Mucosa of descending colon (tissue), 3 donors: ENCODE measurements at regions not wholly inside any gene's neighbourhood (a gene's known extent, or its start where the extent isn't known, plus 50 kb on each side); places are given as distances from the start of the nearest gene placed in this dataset.

Source experiments
- ATAC-seq: fragments of 200-7000 bp; cut with Tn5 transposase; one replicate; pipeline ENCODE4 v1.9.1; 2020; ENCODE audit warnings: mild to moderate bottlenecking, moderate library complexity
- DNase-seq, 3 donors: peaks; one replicate each; pipeline ENCODE4 v3.0.0-alpha.2; 2020
- H3K36me3 ChIP-seq: fragments of 200-600 bp; one replicate; pipeline ENCODE4 v1.8.0; 2021; ENCODE audit warnings: low read depth, mild to moderate bottlenecking
- H3K4me1 ChIP-seq: fragments of 200-600 bp; one replicate; pipeline ENCODE4 v1.8.0; 2021; ENCODE audit warnings: low read depth, mild to moderate bottlenecking
- H3K4me3 ChIP-seq: fragments of 200-600 bp; one replicate; pipeline ENCODE4 v1.8.0; 2021; ENCODE audit warnings: mild to moderate bottlenecking
- H3K9me3 ChIP-seq: fragments of 200-600 bp; one replicate; pipeline ENCODE4 v1.8.0; 2021; ENCODE audit warnings: mild to moderate bottlenecking
- intact Hi-C, 2 donors: fragments of 100-400 bp; cut with DNase I in 1 of 2; cut with micrococcal nuclease in 1 of 2; formaldehyde crosslinking; loops; one replicate each; pipeline versions ENCODE4 v1.11.0 to v1.11.1; 2022; cut with DNase I, micrococcal nuclease
- TF ChIP-seq, protein P1 (sequence below): fragments of 200-600 bp; IDR thresholded peaks from one replicate; pipeline ENCODE4 v1.8.0; 2022; ENCODE audit warnings: antibody characterized with exemption, mild to moderate bottlenecking
- donor health status: DM: no; HTN: no; CAD: no; lungs with moderate emphysema.
- donor health status: DM: no; HTN: no; CAD: no.
- donor health status: DM: no; HTN: yes; CAD: no.

DNA sequence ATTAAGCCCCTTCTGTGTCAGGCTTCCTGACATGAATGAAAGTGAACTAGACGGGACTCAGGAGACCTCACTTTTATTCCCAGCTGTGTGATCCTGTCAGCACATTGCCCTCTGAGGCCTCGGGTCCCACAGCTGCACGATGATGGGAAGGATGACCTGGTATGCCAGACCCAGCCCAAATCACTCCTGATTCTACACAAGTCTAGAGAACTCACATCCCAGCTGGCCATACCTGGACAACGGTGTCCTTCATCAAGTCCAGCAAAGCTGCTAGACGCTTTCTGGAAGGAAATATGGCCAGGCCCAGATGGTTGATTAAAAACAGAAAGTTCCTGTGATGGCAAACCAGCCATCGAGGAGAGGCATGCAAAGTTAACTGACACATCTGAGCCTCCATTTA is 118.0 kb upstream of the FSTL4 start:
- Histone ChIP-seq H3K36me3 (no peaks in the 10 kb centered on the region), H3K4me1 (no peaks in the 10 kb centered on the region), H3K9me3 (no peaks in the 10 kb centered on the region), H3K4me3 (no peak overlapping the region)
- DNase-seq (no peak), ATAC-seq (no peak)
- intact Hi-C loops = no loop called here
- TF ChIP-seq, protein P1, sequence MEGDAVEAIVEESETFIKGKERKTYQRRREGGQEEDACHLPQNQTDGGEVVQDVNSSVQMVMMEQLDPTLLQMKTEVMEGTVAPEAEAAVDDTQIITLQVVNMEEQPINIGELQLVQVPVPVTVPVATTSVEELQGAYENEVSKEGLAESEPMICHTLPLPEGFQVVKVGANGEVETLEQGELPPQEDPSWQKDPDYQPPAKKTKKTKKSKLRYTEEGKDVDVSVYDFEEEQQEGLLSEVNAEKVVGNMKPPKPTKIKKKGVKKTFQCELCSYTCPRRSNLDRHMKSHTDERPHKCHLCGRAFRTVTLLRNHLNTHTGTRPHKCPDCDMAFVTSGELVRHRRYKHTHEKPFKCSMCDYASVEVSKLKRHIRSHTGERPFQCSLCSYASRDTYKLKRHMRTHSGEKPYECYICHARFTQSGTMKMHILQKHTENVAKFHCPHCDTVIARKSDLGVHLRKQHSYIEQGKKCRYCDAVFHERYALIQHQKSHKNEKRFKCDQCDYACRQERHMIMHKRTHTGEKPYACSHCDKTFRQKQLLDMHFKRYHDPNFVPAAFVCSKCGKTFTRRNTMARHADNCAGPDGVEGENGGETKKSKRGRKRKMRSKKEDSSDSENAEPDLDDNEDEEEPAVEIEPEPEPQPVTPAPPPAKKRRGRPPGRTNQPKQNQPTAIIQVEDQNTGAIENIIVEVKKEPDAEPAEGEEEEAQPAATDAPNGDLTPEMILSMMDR = no peak

DNA sequence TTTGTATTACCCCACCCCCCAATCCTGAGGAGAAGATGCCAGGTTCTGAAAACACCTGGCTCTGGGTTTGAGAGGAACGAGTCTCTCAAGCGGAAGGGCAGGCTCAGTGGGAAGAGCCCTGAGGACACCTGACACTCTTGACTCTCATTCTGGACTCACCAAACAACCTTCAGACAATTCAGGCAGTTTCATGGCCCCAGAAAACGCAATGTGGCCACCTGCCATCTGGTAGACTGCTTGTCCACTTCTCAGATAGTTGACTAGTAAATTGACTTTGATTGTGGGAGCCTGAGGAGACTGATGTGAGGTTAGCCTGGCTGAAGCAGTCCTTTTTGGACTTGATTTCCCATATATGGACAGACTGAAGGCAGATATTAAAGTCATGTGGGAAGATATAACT is 117.5 kb upstream of the FSTL4 start:
- intact Hi-C loops = no loop called here
- DNase-seq = no peak
- ATAC-seq = no peak
- TF ChIP-seq, protein P1 = no peak
- Histone ChIP-seq H3K9me3 (no peaks in the 10 kb centered on the region), H3K36me3 (no peaks in the 10 kb centered on the region), H3K4me3 (no peak overlapping the region), H3K4me1 (no peaks in the 10 kb centered on the region)

DNA sequence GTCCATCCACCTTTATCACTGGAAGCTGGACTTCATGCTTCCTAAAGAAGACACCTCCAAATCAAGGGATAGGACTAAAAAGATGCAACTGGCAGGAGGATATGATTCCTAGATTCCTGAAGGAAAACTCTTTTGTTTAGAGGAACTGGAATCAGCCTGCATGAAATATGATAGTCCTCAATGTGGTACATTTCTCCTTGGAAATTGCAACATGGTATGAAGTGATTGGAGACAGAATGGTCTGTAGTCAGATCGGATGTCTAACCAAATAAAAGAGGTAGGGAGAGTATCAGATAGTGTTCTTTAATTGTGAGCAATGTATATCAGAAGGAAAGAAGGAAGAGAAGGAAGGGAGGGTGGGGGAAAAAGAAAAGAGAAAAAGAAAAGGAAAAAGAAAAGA is 116.1 kb upstream of the FSTL4 start:
- TF ChIP-seq, protein P1 = no peak
- Histone ChIP-seq H3K4me3 (no peak overlapping the region), H3K9me3 (no peaks in the 10 kb centered on the region), H3K4me1 (no peaks in the 10 kb centered on the region), H3K36me3 (no peaks in the 10 kb centered on the region)
- ATAC-seq (no peak), DNase-seq (no peak)
- intact Hi-C loops = no loop called here

DNA sequence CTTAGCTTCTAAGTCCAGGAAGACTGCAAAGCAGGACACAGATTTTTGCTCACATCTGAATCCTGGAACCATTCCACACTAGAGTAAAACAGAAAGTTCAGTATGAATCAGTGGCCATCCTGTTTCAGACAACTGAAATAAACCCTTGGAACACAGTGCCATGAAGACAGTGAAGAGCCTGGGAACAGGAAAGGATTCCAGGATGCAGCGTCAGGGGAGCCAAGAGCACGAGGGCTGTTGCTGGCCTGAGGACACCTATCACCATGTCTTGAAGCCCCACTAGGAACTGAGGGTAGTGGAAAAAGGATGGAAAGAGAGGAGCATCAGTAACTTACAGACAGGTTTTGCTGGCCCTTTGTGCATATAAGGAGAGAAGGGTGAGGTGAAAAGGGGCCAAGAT is 115.3 kb upstream of the FSTL4 start:
- Histone ChIP-seq H3K9me3 (no peaks in the 10 kb centered on the region), H3K4me3 (no peak overlapping the region), H3K4me1 (no peaks in the 10 kb centered on the region), H3K36me3 (no peaks in the 10 kb centered on the region)
- DNase-seq (no peak), ATAC-seq (no peak)
- intact Hi-C loops = no loop called here
- TF ChIP-seq, protein P1 = no peak

DNA sequence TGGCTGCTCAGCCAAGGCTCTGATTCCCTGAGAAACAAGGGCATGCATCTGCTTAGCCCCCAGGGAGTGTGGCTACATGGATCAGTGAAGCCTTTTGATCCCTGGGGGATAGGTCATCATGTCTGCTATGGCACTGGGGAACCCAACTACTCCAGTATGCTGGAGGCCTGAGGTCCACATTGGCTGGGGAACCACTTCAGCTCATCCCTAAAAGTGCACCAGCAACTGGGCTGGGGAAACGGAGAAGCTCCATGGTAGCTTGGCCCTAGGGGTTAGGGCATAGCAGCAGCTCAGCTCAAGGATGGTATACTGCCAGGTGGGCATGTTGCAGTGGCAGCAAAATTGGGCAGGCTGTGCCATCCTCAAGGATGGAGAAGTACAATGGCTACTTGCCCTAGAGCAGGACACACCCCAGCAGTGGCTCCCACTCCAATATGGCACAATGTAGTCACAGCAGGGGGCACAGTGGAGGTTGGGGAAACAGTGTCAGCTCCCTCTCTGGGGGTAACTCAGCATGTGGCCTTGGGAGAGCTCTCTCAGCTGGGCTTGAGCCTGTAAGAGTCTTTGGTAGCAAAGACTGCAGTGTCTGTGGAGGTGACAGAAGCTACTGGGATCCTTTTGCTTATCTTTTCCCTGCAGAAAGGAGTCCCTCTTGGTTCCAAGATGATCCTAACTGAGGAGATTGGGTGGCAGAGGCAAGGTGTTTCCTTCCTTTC is 111.5 kb upstream of the FSTL4 start:
- Histone ChIP-seq H3K9me3 (peaks cover 10% of the 10 kb centered on the region), H3K36me3 (no peaks in the 10 kb centered on the region), H3K4me3 (no peak overlapping the region), H3K4me1 (no peaks in the 10 kb centered on the region)
- ATAC-seq (no peak), DNase-seq (no peak)
- TF ChIP-seq, protein P1 = no peak
- intact Hi-C loops = no loop called here

DNA sequence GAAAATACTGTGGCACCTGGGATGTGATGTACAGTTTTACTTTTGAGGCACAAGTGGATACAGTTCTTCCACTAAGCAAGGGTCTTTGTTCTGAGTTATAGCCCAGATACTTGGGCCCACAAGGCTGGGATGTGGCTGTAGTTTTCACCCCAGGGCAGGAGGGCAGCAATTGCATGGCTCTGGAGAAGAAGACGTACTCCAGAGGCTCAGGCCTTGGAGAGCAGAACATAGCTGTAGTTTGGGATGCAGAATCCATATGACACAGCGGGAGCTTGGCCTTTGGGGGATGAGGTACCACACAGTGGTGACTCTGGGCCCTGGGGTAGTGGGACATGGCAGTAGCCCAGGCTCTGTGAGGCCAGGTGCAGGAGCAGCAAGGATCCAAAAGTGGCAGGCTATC is 110.8 kb upstream of the FSTL4 start:
- ATAC-seq (no peak), DNase-seq (no peak)
- Histone ChIP-seq H3K36me3 (no peaks in the 10 kb centered on the region), H3K4me3 (no peak overlapping the region), H3K4me1 (no peaks in the 10 kb centered on the region), H3K9me3 (peaks cover 10% of the 10 kb centered on the region)
- intact Hi-C loops = no loop called here
- TF ChIP-seq, protein P1 = no peak
